T47D (cell line): ENCODE measurements at regions not wholly inside any gene's neighbourhood (a gene's known extent, or its start where the extent isn't known, plus 50 kb on each side); places are given as distances from the start of the nearest gene placed in this dataset.
A peak's percentile ranks its signal among the peaks of the same experiment; 100 is the strongest.
"Not testable (repeated sequence)": the region's sequence is repeated elsewhere in the genome, so short reads cannot be mapped to it uniquely, and the experiment has no call there.

ENCODE experiments used
- DNase-seq, 2 experiments: peaks; one replicate each; pipeline versions ENCODE4 v3.0.0 to v3.0.0-alpha.2; 2011 to 2012; ENCODE audit warnings: low read depth in 1 of 2, low spot score in 1 of 2
- JUND ChIP-seq: IDR thresholded peaks from 2 replicates; pipeline ENCODE4 v1.6.1; 2012; ENCODE audit warnings: low read depth
- in situ Hi-C: cut with HindIII; loops from 2 replicates; pipeline ENCODE4 v1.10.0; 2016; ENCODE audit warnings: low sequenced_read_pairs, low pct_unique_long_range_greater_than_20kb

DNA sequence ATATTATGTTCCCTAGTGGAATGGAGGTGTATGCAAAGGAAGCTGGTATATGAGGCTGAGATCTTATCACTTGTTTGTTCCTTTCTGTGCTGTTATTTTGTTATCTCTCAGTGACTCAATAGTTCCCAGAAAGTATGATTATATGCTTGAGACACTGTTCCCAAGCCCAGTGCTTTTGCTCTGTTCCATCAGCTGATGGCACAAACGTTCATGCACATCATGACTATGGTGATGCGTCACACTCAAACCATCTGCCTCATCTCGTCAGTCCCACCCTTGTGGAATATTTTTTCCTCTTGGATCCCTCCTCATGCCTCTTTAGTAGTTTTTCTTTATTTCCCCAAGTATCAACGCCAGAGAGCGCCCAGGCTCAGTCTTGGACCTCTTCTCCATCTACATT lies 786.9 kb downstream of the AACS start:
- TF ChIP-seq JUND = no peak
- in situ Hi-C loops = no loop called here

GRCh38 chr12:125852679-125853078 lies 787.4 kb downstream of the AACS start:
- DNase-seq = no peak
- no peak for TF ChIP-seq JUND
- in situ Hi-C loops = no loop called here

More for the DNA sequence above, 786.9 kb downstream of the AACS start:
- DNase-seq = no peak

DNA sequence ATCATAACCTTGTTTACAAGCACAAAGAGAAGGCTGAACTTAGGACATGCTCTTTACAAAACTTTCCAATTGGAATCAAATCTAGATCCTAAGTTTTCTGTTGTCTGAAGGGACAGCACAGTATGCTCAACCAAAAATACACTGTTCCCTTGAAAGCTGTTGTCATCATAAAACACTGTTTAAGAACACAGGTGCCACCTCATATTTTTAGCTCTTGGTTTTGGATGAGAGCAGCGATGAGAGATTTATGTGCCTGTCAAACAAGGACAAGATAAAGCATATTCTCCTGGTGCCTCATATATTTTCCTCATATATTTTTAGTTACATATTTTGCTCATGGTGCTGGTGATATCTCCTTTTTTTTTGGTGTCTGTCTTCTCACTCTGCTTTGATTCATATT lies 788.4 kb downstream of the AACS start:
- DNase-seq = no peak
- no peak for TF ChIP-seq JUND
- in situ Hi-C loops = no loop called here

DNA sequence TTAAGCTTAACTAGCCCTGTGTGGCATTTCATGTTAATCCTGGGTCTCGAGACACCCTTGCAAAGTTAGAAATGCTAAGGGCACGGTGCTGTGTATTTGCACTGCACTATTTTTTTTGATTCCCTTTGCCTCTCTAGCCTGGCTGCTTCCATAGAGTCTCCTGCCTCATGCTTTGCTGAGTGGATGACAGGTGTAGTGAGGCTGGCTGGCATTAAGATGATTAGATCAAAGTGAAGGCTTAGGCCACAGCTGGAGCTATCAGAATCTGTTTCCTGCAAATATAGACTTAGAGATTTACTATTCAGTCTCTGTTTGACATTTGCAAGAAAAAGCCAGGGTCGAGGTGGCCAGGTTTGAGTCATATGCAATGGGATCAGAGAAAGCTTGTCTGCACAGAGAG lies 791.1 kb downstream of the AACS start:
- no peak for TF ChIP-seq JUND
- in situ Hi-C loops = no loop called here
- DNase-seq = no peak

GRCh38 chr12:125856896-125857295 lies 791.7 kb downstream of the AACS start:
- in situ Hi-C loops = no loop called here
- no peak for DNase-seq
- TF ChIP-seq JUND = no peak

DNA sequence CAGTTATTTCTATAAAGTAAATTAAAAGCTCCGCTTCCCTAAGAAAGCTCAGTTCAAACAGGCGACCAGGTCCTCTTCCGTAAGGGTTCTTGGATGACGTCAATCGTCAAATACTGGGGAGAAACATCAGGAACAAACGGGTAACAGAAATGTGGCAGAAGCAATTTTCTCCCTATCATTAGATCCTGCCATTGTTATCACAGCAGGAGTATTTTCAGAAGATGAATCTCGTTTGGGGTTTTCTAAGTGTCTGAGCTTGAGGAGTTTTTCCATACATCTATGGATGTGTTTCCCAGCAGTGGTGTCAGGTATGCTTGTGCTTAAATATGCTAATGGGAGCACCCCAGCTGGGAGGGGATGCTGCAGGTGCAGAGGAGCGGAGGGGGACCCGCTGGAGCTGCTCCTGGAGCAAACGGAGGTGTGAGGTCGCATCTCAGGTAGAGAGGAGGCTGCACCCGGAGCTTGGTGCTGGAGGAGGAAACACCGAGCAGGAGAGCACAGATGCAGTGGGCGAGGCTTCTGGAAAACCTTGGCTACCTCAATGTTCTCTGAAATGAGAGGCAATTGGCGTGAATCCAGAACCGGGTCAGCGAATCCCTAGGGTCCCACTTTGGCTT lies 795.5 kb downstream of the AACS start:
- TF ChIP-seq JUND = no peak
- DNase-seq = no peak
- in situ Hi-C loops = no loop called here

DNA sequence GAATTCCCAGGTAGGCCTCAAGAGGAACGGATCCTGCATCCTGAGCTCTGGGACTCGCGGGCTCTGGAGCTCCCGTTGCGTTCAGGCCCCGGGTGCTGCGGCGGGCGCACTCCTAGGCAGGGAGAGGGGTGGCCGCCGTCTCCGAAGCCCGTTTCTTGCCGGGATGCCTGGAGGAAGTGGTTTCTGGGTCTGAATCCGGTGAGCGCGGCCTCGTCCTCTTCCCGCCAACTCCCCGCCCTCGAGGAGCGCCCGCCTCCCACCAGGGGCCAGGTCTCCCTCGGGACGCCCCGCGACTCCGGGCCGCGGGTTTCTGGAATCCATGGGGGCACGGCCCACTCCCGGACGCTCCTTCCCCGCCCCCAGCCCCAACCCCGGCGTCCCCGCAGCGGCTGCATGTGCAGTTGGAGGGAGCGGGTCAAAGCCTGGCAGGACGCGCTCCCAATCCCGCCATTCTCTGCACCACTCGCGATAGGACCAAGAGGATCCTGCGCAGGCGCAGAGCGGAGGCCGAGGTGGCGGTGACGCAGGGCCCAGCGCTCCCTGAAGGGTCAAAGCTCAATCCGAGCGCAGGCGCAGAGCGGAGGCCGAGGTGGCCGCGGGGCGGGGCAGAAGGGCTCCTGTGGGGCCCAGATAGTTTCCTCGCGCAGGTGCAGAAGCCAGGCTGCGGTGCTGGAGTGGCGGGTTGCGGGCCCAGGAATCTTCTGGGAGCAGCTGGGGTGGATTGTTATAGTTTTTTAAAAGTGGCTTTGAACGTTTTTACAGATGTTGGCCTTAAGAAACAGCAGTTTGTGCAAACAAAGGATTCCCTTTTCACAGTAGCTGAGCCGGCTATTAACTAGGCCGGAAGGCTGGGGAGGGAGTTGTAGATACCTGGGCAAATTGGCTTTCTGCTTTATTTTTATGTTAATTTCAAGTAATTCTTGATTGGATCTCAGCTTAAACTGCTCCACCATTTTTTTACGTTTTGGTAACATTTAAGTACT lies 796.4 kb downstream of the AACS start:
- peak in 1 of 2 experiments; percentile 53 for DNase-seq
- no peak for TF ChIP-seq JUND
- in situ Hi-C loops = no loop called here

GRCh38 chr12:125865236-125865635 lies 800.0 kb downstream of the AACS start:
- in situ Hi-C loops = not testable (repeated sequence)
- DNase-seq = peak in 1 of 2 experiments; percentile 61

GRCh38 chr12:125871811-125872594 lies 806.8 kb downstream of the AACS start:
- no peak for TF ChIP-seq JUND
- in situ Hi-C loops = no loop called here
- no peak for DNase-seq

DNA sequence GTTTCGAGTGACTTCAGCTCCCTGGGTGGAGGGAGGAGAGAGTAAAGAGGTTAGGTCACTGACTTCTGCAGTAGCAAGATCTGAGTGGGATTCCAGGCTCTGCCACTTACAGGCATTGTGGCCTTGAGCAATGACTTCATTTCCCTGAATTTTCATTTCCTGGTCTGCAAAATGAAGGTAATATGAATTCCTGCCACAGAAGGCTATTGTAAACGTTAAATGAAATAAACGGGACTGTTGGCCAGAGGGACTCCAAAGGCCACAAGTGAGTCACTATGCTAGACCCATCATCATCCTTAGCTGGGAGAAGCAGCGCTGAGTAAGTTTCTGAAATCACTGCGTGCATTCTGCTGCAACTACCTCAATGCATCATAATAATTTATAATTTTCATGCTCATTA lies 807.8 kb downstream of the AACS start:
- in situ Hi-C loops = no loop called here
- DNase-seq = no peak

DNA sequence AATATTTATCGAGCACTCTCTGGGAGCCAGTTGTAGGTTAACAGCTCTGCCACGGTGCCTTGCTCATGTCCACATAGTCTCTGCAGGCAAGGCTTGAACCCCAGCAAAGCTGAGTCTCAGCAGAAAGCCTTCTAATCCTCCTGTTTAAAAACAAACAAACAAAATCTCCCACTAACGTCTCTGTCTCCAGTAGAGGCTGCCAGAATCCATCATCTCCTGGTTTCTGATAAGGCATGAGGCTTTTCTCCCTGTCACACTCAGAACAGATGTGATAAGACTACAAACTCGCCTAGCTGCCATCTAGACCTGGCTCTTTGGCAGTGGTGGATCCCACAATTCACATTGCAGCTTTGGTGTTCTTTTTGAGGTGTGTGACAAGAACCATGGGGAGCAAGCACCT lies 813.2 kb downstream of the AACS start:
- no peak for TF ChIP-seq JUND
- no peak for DNase-seq
- in situ Hi-C loops = no loop called here

More for the DNA sequence above, 807.8 kb downstream of the AACS start:
- TF ChIP-seq JUND = no peak

DNA sequence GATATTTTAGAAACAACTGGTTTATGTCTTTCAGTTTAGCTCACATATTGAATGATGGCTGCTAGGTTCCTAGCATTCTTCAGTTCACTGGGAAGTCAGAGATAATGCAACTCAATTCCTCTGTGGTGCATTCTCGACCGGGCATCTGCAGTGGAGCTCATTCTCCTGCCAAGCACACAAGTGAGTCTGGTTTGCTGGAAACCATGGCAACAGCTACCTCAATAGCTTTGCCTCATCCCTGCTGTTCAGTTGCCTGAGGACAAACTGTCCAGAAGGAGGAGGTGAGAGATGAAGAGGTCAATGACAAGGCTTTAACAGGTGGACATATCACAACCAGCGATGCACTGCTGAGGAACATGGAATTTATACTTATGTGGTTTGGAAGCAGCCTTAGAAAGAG lies 816.9 kb downstream of the AACS start:
- DNase-seq = no peak
- in situ Hi-C loops = no loop called here
- TF ChIP-seq JUND = no peak

DNA sequence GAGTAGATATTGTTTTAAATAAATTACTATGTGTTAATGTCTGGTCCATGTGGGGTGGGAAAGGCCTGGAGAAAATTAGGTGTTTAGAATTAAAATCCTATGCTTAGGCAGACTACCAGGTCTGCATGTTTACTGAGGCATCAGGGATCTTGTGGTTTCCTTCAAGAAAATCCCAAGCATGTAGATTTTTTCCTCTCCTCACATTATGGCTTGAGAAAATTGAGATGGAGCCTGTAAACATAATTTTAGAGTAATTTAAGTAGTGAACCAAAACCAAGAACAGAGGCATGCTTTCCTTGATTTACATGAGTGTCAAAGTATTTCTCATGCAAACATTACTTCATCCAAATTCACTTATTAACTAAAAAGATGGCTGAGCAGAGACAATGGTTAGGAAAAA lies 823.7 kb downstream of the AACS start:
- in situ Hi-C loops = no loop called here
- DNase-seq = no peak
- no peak for TF ChIP-seq JUND
